ENCODE measurements at regions not wholly inside any gene's neighbourhood (a gene's known extent, or its start where the extent isn't known, plus 50 kb on each side); places are given as distances from the start of the nearest gene placed in this dataset.

DNA sequence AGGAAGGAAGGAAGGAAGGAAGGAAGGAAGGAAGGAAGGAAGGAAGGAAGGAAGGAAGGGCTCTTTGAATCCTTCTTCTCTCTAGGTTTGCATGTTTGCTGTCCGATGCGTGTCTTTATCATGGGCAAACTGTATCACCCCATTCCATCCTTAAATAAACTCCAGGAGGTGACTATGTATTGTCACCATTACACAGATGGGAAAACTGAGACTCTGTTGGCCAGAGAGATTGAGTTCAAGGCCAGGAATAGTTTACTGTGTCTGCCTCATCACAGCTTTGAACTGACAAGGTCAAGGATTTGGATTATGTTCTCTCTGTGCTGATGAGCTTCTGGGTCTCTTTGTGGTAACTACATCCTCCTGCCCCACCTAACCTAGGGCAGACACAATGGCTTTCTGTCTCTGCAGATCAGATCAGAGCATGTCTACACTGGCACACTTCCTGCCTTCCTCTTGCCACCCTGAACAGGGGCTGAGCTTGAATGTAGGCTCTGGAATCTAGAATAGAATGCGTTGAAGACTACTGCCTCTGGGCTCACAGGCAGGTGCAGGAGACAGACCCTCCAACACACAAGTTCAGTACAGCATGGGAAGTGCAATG lies 78.9 kb upstream of the MAP1LC3B2 start:
- Histone ChIP-seq H3K4me3 (ENCODE audit: low read depth, low read length) (no peak overlapping the region), H3K27me3 (ENCODE audit: control insufficient read depth, insufficient read depth, low read length) (peaks cover 2% of the 10 kb centered on the region), H3K36me3 (ENCODE audit: control insufficient read depth, insufficient read depth, low read length) (no peaks in the 10 kb centered on the region)
- CTCF ChIA-PET = interaction anchor here (0.7 to 1.2 kb wide), 2 partner anchors 9 to 1776 kb away, joined by 3 read pairs; no protein-coding TSS in a partner anchor
- DNase-seq (ENCODE audit: low read depth) = no peak
- TF ChIP-seq, protein P1, sequence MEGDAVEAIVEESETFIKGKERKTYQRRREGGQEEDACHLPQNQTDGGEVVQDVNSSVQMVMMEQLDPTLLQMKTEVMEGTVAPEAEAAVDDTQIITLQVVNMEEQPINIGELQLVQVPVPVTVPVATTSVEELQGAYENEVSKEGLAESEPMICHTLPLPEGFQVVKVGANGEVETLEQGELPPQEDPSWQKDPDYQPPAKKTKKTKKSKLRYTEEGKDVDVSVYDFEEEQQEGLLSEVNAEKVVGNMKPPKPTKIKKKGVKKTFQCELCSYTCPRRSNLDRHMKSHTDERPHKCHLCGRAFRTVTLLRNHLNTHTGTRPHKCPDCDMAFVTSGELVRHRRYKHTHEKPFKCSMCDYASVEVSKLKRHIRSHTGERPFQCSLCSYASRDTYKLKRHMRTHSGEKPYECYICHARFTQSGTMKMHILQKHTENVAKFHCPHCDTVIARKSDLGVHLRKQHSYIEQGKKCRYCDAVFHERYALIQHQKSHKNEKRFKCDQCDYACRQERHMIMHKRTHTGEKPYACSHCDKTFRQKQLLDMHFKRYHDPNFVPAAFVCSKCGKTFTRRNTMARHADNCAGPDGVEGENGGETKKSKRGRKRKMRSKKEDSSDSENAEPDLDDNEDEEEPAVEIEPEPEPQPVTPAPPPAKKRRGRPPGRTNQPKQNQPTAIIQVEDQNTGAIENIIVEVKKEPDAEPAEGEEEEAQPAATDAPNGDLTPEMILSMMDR (IDR thresholded peaks at IDR 0.05; ENCODE audit: insufficient read depth, low read depth, low read length) = no peak
- POLR2A ChIA-PET = interaction anchor here (0.6 kb wide), 1 partner anchor 12 kb away, joined by 13 read pairs; no protein-coding TSS in a partner anchor

DNA sequence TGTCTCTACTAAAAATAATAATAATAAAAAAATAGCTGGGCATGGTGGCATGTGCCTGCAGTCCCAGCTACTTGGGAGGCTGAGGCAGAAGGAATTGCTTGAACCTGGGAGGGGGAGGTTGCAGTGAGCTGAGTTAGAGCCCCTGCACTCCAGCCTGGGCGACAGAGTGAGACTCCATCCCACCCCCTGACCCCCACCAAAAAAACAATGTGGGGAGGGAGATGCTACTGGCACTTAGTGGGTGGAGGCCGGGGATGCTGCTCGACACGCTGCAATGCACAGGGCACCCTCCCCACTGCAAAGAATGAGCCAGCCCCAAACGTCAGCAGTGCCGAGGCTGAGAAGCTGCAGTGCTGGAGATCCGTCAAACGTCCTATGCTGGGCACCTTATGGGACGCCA lies 77.5 kb upstream of the MAP1LC3B2 start:
- CTCF ChIA-PET = no interaction called here

DNA sequence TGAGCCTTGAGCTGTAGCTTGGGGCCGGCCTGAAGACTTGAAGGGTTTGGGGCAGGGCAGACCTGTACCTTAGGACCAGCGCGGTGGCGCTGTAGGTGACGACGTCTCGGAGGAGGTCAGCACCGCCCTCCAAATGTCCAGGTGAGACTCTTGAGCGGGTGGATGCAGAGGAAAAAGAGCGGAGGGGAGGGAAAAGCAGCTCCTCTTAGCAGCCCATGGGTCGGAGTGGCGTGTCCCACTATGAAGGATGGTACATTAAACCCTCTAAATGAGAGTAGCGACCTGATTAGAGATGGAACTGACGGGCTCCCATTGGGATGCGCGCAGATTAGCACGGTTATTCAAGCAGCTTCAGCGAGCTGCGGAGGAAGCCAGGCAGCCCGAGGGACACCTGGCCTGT lies 77.0 kb upstream of the MAP1LC3B2 start:
- ChIA-PET CTCF (interaction anchor here (0.9 kb wide), 1 partner anchor 45 kb away, joined by 3 read pairs; no protein-coding TSS in a partner anchor), POLR2A (interaction anchor here (0.6 kb wide), 1 partner anchor 430 kb away, joined by 7 read pairs; no protein-coding TSS in a partner anchor)
- TF ChIP-seq, protein P1 (IDR thresholded peaks at IDR 0.05; ENCODE audit: insufficient read depth, low read depth, low read length) = no peak
- H3K4me3 ChIP-seq (ENCODE audit: low read depth, low read length) = no peak overlapping the region
- no peak for DNase-seq (ENCODE audit: low read depth)
- no peaks in the 10 kb centered on the region; the same call in 1 of the 2 replicates for H3K27me3 ChIP-seq (ENCODE audit: control insufficient read depth, insufficient read depth, low read length)
- no peaks in the 10 kb centered on the region for H3K36me3 ChIP-seq (ENCODE audit: control insufficient read depth, insufficient read depth, low read length)

More for the DNA sequence above, 77.5 kb upstream of the MAP1LC3B2 start:
- Histone ChIP-seq H3K4me3 (ENCODE audit: low read depth, low read length) (no peak overlapping the region), H3K36me3 (ENCODE audit: control insufficient read depth, insufficient read depth, low read length) (no peaks in the 10 kb centered on the region), H3K27me3 (ENCODE audit: control insufficient read depth, insufficient read depth, low read length) (no peaks in the 10 kb centered on the region; the same call in 1 of the 2 replicates)
- POLR2A ChIA-PET = no interaction called here
- TF ChIP-seq, protein P1 (IDR thresholded peaks at IDR 0.05; ENCODE audit: insufficient read depth, low read depth, low read length) = no peak
- DNase-seq (ENCODE audit: low read depth) = no peak

DNA sequence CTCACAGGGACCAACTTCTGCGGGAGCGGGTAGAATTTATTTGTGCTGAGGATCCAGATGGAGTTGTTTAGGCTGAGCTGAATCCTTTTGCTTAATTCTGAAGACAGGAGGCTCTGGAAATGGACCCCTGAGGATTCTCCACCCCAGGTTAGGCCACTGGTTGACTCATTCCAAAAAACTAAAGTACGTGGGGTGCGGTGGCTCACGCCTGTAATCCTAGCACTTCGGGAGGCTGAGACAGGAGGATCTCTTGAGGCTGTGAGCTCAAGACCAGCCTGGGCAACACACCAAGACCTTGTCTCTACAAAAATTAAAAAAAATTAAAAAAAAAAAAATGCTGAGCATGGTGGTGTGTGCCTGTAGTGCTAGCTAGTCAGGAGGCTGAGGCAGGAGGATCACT lies 76.3 kb upstream of the MAP1LC3B2 start:
- ChIA-PET POLR2A (interaction anchor here (0.6 to 0.7 kb wide), 2 partner anchors 189 to 429 kb away, joined by 4 to 7 read pairs; no protein-coding TSS in a partner anchor), CTCF (interaction anchor here (0.9 kb wide), 1 partner anchor 44 kb away, joined by 3 read pairs; no protein-coding TSS in a partner anchor)
- Histone ChIP-seq H3K27me3 (ENCODE audit: control insufficient read depth, insufficient read depth, low read length) (no peaks in the 10 kb centered on the region; the same call in 1 of the 2 replicates), H3K4me3 (ENCODE audit: low read depth, low read length) (no peak overlapping the region), H3K36me3 (ENCODE audit: control insufficient read depth, insufficient read depth, low read length) (no peaks in the 10 kb centered on the region)
- TF ChIP-seq, protein P1 (IDR thresholded peaks at IDR 0.05; ENCODE audit: insufficient read depth, low read depth, low read length) = no peak
- no peak for DNase-seq (ENCODE audit: low read depth)

DNA sequence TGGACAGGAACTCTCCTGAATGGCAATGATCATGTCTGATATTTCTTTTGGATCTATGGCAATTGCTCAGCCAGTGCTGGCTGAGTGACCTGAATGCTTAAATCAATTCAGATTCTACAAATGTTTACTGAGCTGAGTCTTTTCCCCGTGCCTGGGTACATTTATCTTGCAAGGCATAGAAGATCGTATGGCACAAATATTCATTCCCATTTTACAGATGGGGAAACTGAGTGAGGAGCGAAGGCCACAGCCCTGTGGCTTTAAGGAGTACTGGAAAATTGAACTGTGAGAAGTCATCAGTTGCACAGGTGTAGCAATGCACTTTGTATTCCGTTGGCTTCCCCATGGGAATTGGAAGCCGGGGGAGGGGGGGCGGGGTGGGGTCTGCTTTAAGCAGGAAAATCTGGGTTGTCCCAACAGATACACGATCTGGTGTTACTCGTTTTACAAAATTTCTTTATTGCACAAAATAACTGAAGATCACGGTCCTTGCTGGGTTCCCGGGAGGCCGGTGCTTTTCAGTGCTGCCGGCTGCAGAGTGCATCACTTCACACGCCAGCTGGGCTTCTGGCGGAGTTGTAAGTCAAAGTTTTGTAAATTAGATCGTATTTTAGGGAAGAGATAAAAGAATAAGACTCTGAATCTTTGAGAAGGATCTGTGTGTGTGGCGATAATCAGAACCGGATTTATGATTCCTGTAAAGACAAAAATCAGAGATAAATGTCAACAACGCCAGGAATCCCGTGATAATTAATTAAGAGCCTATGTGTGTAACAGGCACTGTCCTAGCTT lies 75.0 kb upstream of the MAP1LC3B2 start:
- Histone ChIP-seq H3K4me3 (ENCODE audit: low read depth, low read length) (no peak overlapping the region), H3K36me3 (ENCODE audit: control insufficient read depth, insufficient read depth, low read length) (no peaks in the 10 kb centered on the region), H3K27me3 (ENCODE audit: control insufficient read depth, insufficient read depth, low read length) (no peaks in the 10 kb centered on the region; the same call in 1 of the 2 replicates)
- TF ChIP-seq, protein P1 (IDR thresholded peaks at IDR 0.05; ENCODE audit: insufficient read depth, low read depth, low read length) = no peak
- ChIA-PET CTCF (interaction anchor here (0.6 to 1.3 kb wide), 3 partner anchors 9 to 268 kb away, joined by 3 to 4 read pairs (median 3); no protein-coding TSS in a partner anchor), POLR2A (no interaction called here)
- DNase-seq (ENCODE audit: low read depth) = no peak
